Skin of body (tissue), 1 donor: ENCODE measurements at regions not wholly inside any gene's neighbourhood (a gene's known extent, or its start where the extent isn't known, plus 50 kb on each side); places are given as distances from the start of the nearest gene placed in this dataset.
"Not testable (repeated sequence)": the region's sequence is repeated elsewhere in the genome, so short reads cannot be mapped to it uniquely, and the experiment has no call there.

Source experiments
- DNase-seq: peaks from one replicate; lab custom pipeline; 2025; lab: John Stamatoyannopoulos, UW

- DNase-seq: no peak
These were observed 162.8 kb downstream of the SMAD6 start for GRCh38 chr15:66864871-66865281.

- no peak for DNase-seq
These were observed 163.9 kb downstream of the SMAD6 start for GRCh38 chr15:66865622-66866611.

GRCh38 chr15:66866656-66867055, 164.6 kb downstream of the SMAD6 start:
- DNase-seq: peak; percentile 33

GRCh38 chr15:66868918-66869317, 166.9 kb downstream of the SMAD6 start:
- DNase-seq: peak; percentile 83

- no peak for DNase-seq
These were observed 168.9 kb downstream of the SMAD6 start for GRCh38 chr15:66870880-66871388.

- no peak for DNase-seq
These were observed 170.4 kb downstream of the SMAD6 start for GRCh38 chr15:66872405-66872804.

GRCh38 chr15:66873331-66873730, 171.3 kb downstream of the SMAD6 start:
- DNase-seq: not testable (repeated sequence)

GRCh38 chr15:66873856-66874255, 171.8 kb downstream of the SMAD6 start:
- no peak for DNase-seq

- DNase-seq: no peak
These were observed 173.8 kb downstream of the SMAD6 start for GRCh38 chr15:66875588-66876420.

- DNase-seq: no peak
These were observed 174.3 kb downstream of the SMAD6 start for GRCh38 chr15:66876421-66876730.

- DNase-seq: no peak
These were observed 174.9 kb downstream of the SMAD6 start for GRCh38 chr15:66876731-66877476.

GRCh38 chr15:66877477-66878271, 175.6 kb downstream of the SMAD6 start:
- DNase-seq: no peak

- no peak for DNase-seq
These were observed 176.7 kb downstream of the SMAD6 start for GRCh38 chr15:66878761-66879160.

- DNase-seq: no peak
These were observed 177.7 kb downstream of the SMAD6 start for GRCh38 chr15:66879531-66880368.

GRCh38 chr15:66880380-66881155, 178.5 kb downstream of the SMAD6 start:
- DNase-seq: no peak

GRCh38 chr15:66881173-66881905, 179.3 kb downstream of the SMAD6 start:
- no peak for DNase-seq

GRCh38 chr15:66882251-66883020, 180.4 kb downstream of the SMAD6 start:
- peak; percentile 60 for DNase-seq
